Body of pancreas (tissue), 4 donors: ENCODE measurements at regions not wholly inside any gene's neighbourhood (a gene's known extent, or its start where the extent isn't known, plus 50 kb on each side); places are given as distances from the start of the nearest gene placed in this dataset.

ENCODE experiments used
- CTCF ChIP-seq, 7 experiments: fragments of 450-650 bp in 4 of 7; fragments of 200-600 bp in 3 of 7; sonication (generic) in 3 of 7; IDR thresholded peaks; one replicate each; pipeline ENCODE4 v1.5.1; 2016 to 2019; ENCODE audit warnings: antibody characterized with exemption in 7 of 7
- POLR2A ChIP-seq, 3 donors: fragments of 450-650 bp; IDR thresholded peaks; one replicate each; pipeline ENCODE4 v1.6.1; 2016; ENCODE audit warnings: antibody characterized with exemption in 3 of 3, mild to moderate bottlenecking in 2 of 3

GRCh38 chr18:45444040-45444439 lies 171.2 kb upstream of the SLC14A2 start:
- TF ChIP-seq CTCF (IDR thresholded peaks at IDR 0.05): no peak
- no peak for TF ChIP-seq POLR2A (IDR thresholded peaks at IDR 0.05)
